Keratinocyte (primary cell): ENCODE measurements at regions not wholly inside any gene's neighbourhood (a gene's known extent, or its start where the extent isn't known, plus 50 kb on each side); places are given as distances from the start of the nearest gene placed in this dataset.

ENCODE experiments used
- DNase-seq: peaks from one replicate; pipeline ENCODE4 v3.0.0-alpha.2; 2011; ENCODE audit warnings: low read depth, missing footprints, low spot score
- FAIRE-seq: peaks from 2 replicates; lab custom pipeline; 2011; peaks lifted over from hg19 to GRCh38; lab: Jason Lieb, UNC
- H2AFZ ChIP-seq: 2 replicates; pipeline ENCODE4 v1.6.0; 2012; ENCODE audit warnings: low read length, control low read depth, inconsistent platforms; ENCODE audit not compliant: control insufficient read depth
- H3K27ac ChIP-seq: 2 replicates; pipeline ENCODE4 v1.5.1; 2011; ENCODE audit warnings: low read length; ENCODE audit not compliant: control insufficient read depth, insufficient read depth
- H3K27me3 ChIP-seq: 3 replicates; pipeline ENCODE4 v1.6.0; 2011; ENCODE audit warnings: low read length; ENCODE audit not compliant: control insufficient read depth, insufficient read depth; ENCODE audit errors: extremely low read depth
- H3K36me3 ChIP-seq, 2 experiments: 2 replicates in 1 of 2; 3 replicates in 1 of 2; pipeline ENCODE4 v1.5.1; 2011; ENCODE audit warnings: low read length in 2 of 2, mild to moderate bottlenecking in 1 of 2; ENCODE audit not compliant: control insufficient read depth in 2 of 2, insufficient read depth in 2 of 2; ENCODE audit errors: extremely low read depth in 1 of 2
- H3K4me1 ChIP-seq: 3 replicates; pipeline ENCODE4 v1.5.1; 2011; ENCODE audit warnings: low read length; ENCODE audit not compliant: control insufficient read depth, insufficient read depth; ENCODE audit errors: extremely low read depth
- H3K4me2 ChIP-seq: 3 replicates; pipeline ENCODE4 v1.6.0; 2011; ENCODE audit warnings: low read depth, low read length; ENCODE audit not compliant: control insufficient read depth, insufficient read depth; ENCODE audit errors: extremely low read depth
- H3K4me3 ChIP-seq, 3 experiments: fragments of 200-600 bp in 1 of 3; sonication (generic) in 1 of 3; 2 replicates in 2 of 3; 3 replicates in 1 of 3; pipeline ENCODE4 v1.5.1; 2011 to 2016; ENCODE audit warnings: low read length in 3 of 3, mild to moderate bottlenecking in 3 of 3, control low read depth in 2 of 3, inconsistent platforms in 1 of 3, low read depth in 1 of 3, mixed read lengths in 1 of 3, mixed run types in 1 of 3, moderate library complexity in 1 of 3; ENCODE audit not compliant: control insufficient read depth in 2 of 3, insufficient read depth in 2 of 3; ENCODE audit errors: extremely low read depth in 1 of 3
- H3K79me2 ChIP-seq: 2 replicates; pipeline ENCODE4 v1.6.0; 2012; ENCODE audit warnings: low read length; ENCODE audit not compliant: control insufficient read depth, insufficient read depth
- H3K9ac ChIP-seq: 3 replicates; pipeline ENCODE4 v1.6.0; 2011; ENCODE audit warnings: low read length; ENCODE audit not compliant: control insufficient read depth, insufficient read depth; ENCODE audit errors: extremely low read depth
- H3K9me1 ChIP-seq: 3 replicates; pipeline ENCODE4 v1.6.0; 2011; ENCODE audit warnings: low read length; ENCODE audit not compliant: control insufficient read depth, insufficient read depth; ENCODE audit errors: extremely low read depth
- H3K9me3 ChIP-seq: 2 replicates; pipeline ENCODE4 v1.5.1; 2012; ENCODE audit warnings: low read depth, low read length; ENCODE audit not compliant: control insufficient read depth
- H4K20me1 ChIP-seq: 3 replicates; pipeline ENCODE4 v1.6.0; 2011; ENCODE audit warnings: low read length; ENCODE audit not compliant: control insufficient read depth, insufficient read depth; ENCODE audit errors: extremely low read depth
- EZH2 ChIP-seq: IDR thresholded peaks from one replicate; pipeline ENCODE4 v1.6.1; 2012; ENCODE audit warnings: inconsistent platforms, mild to moderate bottlenecking, low read length, moderate library complexity
- dilution Hi-C: fragments of 300-500 bp; cut with MboI; formaldehyde crosslinking; loops from one replicate; pipeline ENCODE4 v1.7.0; 2020; ENCODE audit warnings: low sequenced_read_pairs; ENCODE audit not compliant: extremely low pct_ligation_motif_present
- TF ChIP-seq, protein P1 (sequence below), 3 experiments: IDR thresholded peaks in 1 of 3; conservative IDR thresholded peaks in 1 of 3; optimal IDR thresholded peaks in 1 of 3; 2 replicates in 2 of 3; 3 replicates in 1 of 3; pipeline versions ENCODE3 to v1.5.1; 2011; ENCODE audit warnings: low read length in 3 of 3, mild to moderate bottlenecking in 3 of 3, moderate library complexity in 2 of 3, control low read depth in 1 of 3, inconsistent platforms in 1 of 3; ENCODE audit not compliant: insufficient read depth in 2 of 3; ENCODE audit errors: extremely low read depth in 1 of 3

DNA sequence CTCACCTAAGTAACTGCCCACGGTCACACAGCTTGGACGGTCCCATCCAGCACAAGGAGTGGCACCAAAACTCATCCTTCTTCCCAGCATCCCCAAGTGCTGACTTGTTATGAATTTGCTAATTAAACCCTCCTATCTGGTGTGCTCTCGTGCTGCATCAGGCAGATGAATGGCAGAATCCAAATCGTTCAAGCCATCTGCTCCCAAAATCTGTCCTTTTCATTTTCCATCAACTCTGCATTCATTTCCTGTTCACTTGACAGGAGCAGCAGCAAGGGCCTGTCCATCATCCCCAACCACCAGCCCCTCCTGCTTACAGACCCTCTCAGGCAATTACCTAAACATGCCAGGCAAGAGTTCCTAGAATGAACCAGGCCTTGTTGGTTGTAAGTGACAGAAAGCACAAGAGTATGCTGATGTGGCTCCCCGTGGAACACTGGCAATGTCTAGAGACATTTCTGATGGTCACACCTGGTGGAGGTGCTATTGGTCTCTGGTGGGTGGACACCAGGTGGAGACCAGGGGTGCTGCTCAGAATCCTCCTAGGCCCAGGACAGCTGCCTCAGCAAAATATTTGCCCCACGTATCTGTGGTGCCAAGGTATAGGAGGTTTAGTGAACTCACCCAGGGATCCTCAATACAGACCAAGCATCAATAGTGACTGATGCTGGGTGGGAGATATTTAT, 832.5 kb downstream of the TBC1D22A start:
- Histone ChIP-seq H3K36me3 (no peaks in the 10 kb centered on the region), H3K4me1 (no peaks in the 10 kb centered on the region), H3K9me1 (no peaks in the 10 kb centered on the region), H3K27me3 (no peaks in the 10 kb centered on the region), H3K4me2 (no peak overlapping the region), H3K4me3 (no peak overlapping the region), H3K27ac (no peak overlapping the region), H3K79me2 (no peaks in the 10 kb centered on the region), H3K9ac (no peak overlapping the region), H2AFZ (no peak overlapping the region), H3K9me3 (peaks cover 3% of the 10 kb centered on the region), H4K20me1 (no peaks in the 10 kb centered on the region)
- DNase-seq (no peak), FAIRE-seq (no peak)
- TF ChIP-seq, protein P1, sequence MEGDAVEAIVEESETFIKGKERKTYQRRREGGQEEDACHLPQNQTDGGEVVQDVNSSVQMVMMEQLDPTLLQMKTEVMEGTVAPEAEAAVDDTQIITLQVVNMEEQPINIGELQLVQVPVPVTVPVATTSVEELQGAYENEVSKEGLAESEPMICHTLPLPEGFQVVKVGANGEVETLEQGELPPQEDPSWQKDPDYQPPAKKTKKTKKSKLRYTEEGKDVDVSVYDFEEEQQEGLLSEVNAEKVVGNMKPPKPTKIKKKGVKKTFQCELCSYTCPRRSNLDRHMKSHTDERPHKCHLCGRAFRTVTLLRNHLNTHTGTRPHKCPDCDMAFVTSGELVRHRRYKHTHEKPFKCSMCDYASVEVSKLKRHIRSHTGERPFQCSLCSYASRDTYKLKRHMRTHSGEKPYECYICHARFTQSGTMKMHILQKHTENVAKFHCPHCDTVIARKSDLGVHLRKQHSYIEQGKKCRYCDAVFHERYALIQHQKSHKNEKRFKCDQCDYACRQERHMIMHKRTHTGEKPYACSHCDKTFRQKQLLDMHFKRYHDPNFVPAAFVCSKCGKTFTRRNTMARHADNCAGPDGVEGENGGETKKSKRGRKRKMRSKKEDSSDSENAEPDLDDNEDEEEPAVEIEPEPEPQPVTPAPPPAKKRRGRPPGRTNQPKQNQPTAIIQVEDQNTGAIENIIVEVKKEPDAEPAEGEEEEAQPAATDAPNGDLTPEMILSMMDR (optimal IDR thresholded peaks at IDR 0.05 in 1 of 3, IDR thresholded peaks at IDR 0.05 in 1 of 3, conservative IDR thresholded peaks at IDR 0.05 in 1 of 3; ENCODE audit: extremely low read depth in 1 of 3, insufficient read depth in 2 of 3, low read length in 3 of 3) = no peak
- no peak for TF ChIP-seq EZH2
- dilution Hi-C loops = no loop called here

DNA sequence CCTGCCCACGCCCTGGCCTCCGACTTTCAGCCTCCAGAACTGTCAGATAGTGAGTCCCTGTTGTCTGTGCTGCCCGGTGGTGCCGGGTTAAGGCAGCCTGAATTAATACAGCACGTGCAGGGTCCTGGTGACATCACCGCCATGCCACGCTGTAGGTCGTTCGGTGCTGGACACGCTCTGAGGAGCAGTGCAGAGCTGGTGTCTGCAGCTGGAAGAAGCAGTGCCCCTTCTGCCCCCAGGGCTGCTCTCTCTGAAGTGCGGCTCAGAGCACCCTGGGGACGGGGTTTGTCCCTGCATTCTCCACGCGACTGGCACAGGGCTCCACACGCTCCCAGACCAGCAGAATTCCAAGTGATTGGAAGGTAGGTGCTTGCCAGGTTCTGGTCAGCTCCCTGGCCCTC, 831.5 kb downstream of the TBC1D22A start:
- dilution Hi-C loops = no loop called here
- H3K9me1 ChIP-seq = no peaks in the 10 kb centered on the region
- no peak overlapping the region for H3K9ac ChIP-seq
- no peak overlapping the region for H2AFZ ChIP-seq
- no peak overlapping the region for H3K4me3 ChIP-seq
- H3K27me3 ChIP-seq = no peaks in the 10 kb centered on the region
- no peak overlapping the region for H3K4me2 ChIP-seq
- DNase-seq (no peak), FAIRE-seq (no peak)
- H3K27ac ChIP-seq = no peak overlapping the region
- no peaks in the 10 kb centered on the region for H3K79me2 ChIP-seq
- no peak for TF ChIP-seq EZH2
- TF ChIP-seq, protein P1 (optimal IDR thresholded peaks at IDR 0.05 in 1 of 3, IDR thresholded peaks at IDR 0.05 in 1 of 3, conservative IDR thresholded peaks at IDR 0.05 in 1 of 3; ENCODE audit: extremely low read depth in 1 of 3, insufficient read depth in 2 of 3, low read length in 3 of 3) = no peak
- peaks cover 3% of the 10 kb centered on the region for H3K9me3 ChIP-seq
- H4K20me1 ChIP-seq = no peaks in the 10 kb centered on the region
- H3K4me1 ChIP-seq = no peaks in the 10 kb centered on the region
- no peaks in the 10 kb centered on the region for H3K36me3 ChIP-seq
